Limb (tissue), 2 donors: ENCODE measurements at regions not wholly inside any gene's neighbourhood (a gene's known extent, or its start where the extent isn't known, plus 50 kb on each side); places are given as distances from the start of the nearest gene placed in this dataset.
"Not testable (repeated sequence)": the region's sequence is repeated elsewhere in the genome, so short reads cannot be mapped to it uniquely, and the experiment has no call there.

Source experiments
- DNase-seq, 2 donors: peaks; one replicate each; pipeline ENCODE4 v3.0.0-alpha.2; 2016; ENCODE audit errors: extremely low spot score in 2 of 2

DNA sequence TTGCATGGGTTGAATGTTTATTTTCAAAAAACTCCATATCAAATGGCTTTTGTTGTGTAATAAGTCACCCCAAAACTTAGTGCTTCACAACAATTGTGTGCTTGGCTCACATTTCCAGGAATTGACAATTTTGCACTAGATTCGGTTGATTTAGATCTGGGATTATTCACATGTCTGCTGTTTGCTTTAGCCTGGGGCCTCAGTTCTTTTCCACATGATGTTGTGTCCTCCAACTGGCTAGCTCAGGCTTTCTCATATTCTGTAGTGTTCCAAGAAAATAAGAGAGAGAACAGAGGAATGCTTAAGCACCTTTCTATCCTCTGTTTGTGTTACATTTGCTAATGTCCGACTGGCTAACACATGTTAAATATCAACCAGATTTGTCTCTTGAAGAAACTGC lies 281.5 kb upstream of the ADGRL4 start:
- no peak for DNase-seq

DNA sequence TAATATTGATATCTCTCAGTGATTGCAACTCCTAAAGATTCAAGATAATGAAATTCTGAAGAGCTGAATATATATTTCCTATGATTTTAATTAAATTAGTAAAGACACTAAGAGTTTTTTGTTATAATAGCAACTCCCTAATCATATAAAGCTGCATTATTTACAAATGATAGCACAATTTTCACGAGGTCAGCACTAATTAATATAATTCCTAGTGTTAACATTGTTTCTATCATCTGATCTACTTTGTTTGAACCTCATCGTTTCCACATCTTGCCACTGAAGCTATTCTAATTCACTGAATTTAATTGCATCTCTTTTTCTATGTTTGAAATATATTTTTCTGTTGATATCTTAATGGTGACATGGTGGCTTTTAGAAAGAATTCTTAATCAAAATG lies 279.1 kb upstream of the ADGRL4 start:
- DNase-seq, result no peak

DNA sequence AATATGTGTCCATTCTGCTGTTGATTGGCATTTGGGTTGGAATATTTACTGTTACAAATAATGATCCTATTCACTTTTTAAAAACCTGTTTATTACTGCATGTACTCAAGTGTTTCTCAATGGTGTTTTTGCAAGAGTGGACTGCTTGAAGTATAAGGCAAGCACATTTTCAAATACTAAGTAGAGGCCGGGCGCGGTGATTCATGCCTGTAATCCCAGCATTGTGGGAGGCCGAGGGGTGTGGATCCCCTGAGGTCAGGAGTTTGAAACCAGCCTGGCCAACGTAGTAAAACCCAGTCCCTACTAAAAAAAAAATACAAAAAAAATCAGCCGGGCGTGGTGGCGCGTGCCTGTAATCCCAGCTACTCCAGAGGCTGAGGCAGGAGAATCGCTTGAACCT lies 276.9 kb upstream of the ADGRL4 start:
- no peak for DNase-seq

DNA sequence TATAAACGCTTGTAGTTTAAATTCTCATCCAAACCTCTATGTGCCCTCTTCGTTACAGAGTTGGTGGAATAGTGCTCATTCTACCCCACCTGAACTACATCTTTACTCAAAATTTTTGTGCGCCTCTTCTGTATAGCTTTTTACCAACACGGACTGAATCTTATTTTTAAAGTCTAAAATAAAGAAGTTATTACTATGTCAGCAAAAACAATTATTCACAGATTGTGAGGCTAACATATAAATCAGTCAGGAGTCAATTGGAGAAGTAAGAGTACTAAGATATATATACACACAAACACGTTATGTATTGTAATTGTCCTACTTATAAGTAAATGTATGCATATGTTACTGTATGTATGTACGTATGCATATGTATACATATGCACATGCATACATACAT lies 274.9 kb upstream of the ADGRL4 start:
- no peak for DNase-seq

DNA sequence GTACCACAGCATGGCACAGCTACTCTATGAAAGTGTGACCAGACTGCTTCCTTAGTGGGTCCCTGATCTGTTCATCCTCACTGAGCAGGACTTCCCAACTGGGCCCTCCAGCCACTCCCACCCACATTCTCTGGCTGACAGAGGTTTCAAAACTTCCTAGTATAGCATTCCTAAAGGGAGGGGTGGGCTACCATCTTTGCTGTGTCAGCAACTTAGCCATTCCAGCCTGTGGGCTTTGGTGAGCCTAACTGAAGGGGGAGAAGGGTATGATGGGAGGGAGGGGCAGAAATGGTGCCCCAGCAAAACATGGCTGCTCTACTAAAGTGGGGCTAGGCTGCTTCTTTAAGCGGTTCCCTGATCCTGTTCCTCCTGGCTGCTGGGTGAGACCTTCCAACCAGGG lies 265.2 kb upstream of the ADGRL4 start:
- no peak for DNase-seq

DNA sequence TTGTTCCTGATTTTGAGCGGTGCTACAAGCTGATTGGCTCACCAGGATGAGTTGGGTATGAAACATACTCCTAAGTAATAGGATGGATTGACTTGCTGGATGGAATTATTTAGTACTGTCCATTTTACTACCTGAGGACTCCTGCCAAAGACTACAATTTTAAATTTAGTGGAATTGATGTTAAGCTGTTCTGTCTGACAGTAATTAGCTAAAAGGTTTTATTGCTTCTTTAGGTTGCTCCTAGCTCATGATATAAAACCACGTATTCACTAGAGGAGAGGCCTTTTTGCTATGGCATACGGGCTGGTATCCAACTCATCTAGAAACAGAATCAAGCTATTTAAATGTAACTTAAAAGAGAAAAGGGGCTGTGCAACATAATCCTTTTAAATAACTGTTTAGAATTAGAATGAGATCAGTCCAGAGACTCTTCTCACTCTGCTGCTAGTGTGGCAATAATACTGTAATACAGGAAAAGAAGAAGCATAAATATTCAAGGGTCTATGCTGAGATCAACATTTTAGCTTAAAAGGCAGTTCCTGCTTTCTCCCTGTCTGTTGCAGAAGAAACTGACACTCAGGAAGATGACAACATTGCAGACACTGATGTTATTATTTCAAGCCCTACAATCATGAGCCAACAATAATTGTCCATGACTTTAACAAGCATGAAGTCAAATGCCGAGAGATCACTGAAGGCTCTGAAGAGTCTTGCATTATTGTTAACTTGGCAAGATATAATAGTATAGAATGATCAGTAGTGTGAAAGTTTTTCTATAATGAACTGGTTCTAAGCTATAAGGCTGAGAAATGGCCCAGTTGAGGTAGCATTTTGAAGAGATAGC lies 258.7 kb upstream of the ADGRL4 start:
- no peak for DNase-seq

DNA sequence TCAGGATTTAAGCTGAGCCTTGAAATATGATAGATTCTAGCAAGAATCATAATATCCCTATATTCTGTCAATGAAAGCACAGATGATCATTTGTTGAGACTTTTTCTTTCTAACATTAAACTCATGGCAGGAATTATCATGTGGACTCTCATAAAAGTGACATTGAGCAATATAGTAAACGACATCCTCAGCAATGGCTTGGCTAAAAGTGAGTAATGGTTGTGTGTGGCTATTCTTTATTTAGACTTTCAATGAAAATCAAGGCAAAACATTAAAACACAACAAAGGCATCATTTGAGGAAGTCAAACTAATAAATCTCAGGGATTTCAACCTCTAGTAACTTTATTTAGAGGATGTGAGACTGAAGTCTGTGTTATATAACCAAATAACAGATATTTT lies 257.8 kb upstream of the ADGRL4 start:
- DNase-seq, result no peak

DNA sequence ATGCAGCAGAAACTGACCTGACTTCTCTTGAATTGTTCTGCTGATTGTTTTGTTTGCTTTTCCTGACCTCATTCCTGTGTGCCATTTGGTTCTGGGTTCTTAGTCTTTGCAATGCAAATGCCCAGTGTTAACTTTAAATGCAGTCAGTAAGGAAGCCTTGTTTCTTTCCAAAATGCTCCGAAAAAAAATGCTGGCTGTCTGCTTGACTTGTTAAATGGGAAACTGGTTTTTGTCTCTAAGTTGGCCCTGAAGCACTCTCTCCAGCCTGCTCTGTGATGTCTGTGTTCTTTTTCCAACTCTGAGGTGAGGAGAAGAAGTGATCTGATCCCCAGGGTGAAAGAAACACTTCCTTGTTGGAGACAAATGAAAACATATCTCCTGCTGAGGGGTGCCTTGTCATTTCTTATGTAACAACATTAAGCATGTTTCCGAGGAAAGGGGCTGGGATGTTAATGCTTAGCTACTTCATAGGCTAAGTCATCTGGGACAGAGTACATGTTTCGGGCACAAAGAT lies 256.3 kb upstream of the ADGRL4 start:
- DNase-seq, result no peak

DNA sequence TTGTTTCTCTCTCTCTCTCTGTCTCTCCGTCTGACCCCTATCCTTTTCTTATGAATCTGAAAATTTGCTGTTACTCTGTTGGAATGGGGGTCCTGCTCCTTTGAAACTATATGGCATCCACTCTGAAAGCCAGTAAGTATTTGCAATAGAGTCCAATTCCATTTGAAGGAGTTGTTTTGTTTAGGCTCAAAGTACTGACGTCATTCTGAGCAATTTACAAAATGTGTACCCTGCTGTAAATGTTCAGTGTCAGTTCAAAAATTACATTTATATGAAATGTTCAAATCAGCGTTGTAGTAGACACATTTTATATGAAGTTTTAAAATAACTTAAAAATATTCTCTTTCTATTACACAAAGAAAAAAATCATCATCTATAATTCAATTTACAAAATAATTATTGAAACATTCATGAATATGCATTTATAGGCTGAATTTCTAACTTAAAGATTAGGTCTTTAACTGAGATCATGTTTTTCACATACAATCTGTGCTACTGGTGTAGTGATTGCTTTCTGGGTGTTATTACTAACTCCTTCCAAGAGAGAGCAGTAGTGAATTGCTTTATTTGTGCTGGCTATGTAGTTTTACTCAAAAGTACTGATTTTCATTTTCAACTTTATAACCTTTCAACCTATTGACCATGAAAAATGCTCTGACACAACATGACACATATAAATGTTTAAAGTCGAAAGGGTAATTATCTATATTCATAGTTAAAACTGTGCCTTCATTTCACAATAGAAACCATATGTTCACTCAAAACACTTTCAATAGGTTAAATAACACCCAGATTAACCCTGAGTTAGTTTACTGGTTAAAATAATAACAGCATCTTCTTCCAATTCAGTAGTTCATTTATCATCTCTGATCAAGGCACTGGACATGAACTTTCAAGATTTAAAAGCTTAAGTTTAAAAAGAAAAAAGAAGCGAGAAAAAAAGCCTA lies 253.1 kb upstream of the ADGRL4 start:
- DNase-seq, result peak in 1 of 2 donors; percentile 71

DNA sequence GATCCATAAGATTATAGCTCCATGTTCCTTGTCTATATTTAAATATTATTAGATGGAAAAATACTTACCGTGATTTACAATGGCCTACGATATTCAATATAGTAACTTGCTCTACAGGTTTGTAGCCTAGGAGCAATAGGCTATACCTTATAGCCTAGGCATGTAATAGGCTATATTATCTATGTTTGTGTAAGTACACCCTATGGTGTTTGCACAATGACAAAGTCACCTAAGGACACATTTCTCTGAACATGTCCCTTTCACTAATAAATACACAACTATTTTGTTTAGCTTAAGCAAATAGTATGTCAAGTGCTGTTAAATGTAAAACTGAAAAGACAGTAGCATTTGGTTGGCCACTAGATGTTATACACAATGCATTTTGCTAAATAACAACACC lies 248.9 kb upstream of the ADGRL4 start:
- no peak for DNase-seq

DNA sequence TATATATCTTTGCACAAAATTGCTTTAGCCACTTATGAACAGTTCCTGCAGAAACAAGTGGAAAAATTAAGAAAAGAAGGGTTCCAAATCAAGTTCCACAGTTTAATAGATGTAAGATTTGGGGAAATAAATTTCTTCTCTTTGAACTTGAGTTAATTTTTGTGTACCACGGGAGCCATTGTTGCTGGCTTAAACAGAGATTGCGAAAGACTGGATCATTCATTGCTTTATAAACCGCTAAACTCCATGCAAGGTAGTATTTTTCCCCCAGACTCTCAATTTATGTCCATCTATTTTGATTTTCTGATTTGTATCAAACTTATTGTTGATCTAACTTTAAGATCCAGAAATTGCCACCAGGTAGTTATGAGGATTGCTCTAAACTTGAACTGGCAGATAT lies 246.1 kb upstream of the ADGRL4 start:
- no peak for DNase-seq

DNA sequence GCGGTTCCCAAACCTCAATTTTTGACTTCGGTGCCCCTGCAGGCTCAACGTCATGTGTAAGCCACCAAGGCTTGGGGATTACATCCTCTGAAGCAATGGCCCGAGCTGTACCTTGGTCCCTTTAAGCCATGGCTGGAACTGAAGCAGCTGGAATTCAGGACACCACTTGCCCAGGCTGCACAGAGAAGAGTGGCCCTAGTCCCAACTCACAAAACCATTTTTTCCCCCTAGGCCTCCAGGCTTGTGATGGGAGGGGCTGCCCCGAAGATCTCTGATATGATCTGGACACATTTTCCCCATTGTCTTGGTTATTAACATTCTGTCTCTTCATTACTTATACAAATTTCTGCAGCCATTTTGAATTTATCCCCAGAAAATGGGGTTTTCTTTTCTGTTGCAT lies 233.3 kb upstream of the ADGRL4 start:
- no peak for DNase-seq

DNA sequence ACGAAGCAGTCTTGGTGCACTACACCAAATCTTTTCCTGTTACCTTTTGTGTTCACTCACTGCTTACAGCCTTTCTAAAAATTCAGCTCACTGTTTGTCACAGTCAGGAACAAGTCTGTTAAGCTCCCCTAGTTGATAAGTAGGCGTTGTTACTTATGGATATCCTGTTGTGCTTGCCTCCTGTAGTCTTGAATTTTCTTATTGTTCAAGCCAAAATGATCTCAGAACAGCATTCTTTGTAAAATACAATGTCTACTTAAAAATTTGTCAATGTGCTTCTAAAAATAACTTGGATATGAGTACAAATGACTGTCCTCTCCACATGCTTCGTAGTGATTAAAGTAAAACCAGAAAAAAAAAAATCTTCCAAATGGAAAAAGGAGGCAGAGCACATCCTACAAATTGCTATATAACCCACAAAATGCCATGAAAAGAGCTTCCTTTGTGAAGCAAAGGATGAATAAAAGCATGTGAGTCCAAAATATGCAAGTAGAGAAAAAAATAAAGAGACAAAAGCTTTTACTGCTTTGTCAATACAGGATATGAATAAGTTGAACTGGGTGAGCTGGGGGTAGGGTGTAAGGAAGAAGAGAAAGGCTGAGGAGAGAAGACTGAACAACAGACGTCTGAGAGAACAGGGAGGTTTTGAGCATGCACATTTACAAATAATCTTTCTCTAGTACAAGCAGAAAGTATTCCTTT lies 228.9 kb upstream of the ADGRL4 start:
- no peak for DNase-seq

DNA sequence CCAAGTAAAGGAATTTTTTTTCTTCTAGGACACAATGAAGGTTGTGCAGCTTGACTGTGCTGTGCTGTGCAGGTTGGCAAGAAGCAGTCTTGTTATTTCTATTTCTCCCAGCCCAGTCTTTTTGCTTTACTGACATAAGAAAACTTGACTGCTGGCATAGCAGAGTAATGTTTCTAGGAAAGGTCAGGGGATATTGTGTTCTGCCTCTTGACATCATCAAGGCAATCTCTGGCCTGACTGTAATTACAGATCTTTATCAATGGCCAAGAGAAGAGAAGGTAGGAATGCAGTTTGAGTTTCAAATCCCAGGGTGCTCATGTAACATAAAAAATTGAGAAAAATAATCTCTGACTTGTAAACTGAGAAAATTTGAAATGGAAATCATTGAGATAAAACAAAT lies 226.3 kb upstream of the ADGRL4 start:
- DNase-seq, result no peak

DNA sequence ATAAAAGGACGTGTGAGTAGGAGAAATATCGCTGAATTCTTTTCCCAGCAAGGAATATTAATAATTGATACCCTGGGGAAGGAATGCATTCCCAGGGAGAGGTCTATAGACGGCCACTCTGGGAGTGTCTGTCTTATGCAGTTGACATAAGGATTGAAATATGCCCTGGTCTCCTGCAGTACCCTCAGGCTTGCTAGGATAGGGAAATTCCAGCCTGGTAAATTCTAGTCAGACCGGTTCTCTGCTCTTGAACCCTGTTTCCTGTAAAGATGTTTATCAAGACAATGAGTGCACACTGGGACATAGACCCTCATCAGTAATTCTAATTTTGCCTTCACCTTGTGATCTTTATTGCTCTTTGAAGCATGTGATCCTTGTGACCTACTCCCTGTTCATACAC lies 224.2 kb upstream of the ADGRL4 start:
- DNase-seq, result not testable (repeated sequence)

DNA sequence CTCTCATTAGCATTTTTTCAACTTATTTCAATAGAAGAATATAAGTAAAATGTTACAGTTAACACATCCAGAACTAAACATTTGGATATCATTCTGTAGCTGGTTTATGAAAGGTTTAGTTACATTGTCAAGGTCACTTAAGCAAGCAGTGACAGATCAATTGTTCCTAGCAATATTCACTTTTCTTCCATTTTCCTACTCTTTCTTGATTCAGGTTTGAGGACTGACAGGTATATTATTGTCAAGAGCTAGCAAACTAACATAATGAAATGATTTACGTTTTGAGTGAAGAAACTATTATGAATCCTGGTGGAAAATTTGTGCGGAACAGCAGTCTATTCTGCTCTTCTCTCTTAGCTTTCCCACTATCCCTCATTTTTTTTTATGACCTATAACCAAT lies 220.4 kb upstream of the ADGRL4 start:
- DNase-seq, result no peak

DNA sequence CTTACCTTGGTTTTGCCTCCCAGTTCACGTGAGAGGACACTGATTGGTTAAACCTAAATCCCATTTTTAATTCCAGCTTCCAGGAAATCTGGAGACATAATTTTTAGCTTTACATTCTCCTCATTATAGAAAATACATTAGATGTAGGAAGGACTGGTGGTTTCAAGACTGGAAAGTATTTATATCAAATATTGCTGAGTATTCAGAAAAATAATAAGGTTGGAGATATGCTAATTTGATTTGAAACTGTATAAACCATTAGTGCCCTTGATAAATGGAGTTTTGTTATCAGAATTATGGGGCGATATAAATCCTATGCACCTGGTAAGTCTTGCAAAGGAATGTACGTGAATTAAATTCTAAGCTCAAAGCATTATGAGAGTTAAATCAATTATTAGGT lies 218.0 kb upstream of the ADGRL4 start:
- no peak for DNase-seq

DNA sequence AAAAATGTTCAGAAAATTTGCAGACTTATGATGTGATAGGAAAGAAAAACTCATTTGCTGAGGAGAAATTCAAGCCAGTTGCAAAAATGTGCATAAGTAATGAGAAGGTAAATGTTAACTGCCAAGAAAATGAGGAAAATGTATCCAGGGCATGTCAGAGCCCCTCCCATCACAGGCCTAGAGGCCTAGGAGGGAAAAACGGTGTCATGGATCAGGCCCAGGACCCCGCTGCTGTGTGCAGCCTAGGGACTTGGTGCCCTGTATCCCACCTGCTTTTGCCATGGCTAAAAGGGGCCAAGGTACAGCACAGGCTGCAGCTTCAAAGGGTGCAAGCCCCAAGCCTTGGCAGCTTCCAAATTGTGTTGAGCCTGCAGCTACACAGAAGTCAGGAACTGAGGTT lies 214.0 kb upstream of the ADGRL4 start:
- DNase-seq, result no peak

DNA sequence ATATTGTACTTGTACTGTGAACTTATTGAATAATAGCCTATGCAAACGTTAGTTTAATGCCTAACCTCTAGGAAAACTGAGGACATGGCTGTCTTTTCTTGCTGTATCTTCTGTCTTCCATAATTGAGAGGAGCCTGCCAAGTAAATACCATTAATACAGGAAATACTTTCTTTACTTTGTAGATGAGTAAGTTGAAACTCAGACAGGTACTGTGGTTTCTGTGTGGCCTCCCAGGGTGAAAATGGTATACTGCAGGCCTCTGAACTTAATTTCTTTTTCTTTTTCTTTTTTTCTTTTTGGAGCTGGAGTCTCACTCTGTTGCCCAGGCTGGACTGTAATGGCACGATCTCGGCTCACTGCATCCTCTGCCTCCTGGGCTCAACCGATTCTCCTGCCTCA lies 208.8 kb upstream of the ADGRL4 start:
- no peak for DNase-seq

DNA sequence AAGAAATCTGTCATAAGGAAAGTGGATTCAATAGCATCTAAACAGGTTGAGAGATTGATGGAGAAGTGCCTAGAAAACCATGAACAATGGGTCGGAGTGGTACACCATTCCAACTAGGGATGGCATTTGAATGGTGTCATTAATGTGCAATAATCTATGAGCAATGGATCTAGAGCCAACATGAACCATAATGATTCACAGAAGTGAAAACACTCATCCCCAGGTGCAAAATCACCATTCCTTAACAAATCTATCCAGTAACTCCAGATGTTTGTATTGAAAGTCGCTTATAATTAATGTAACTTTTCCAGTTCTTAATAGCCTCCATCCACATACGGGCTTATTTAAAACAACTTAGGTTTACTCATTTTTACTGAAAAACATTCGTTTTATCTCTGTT lies 201.3 kb upstream of the ADGRL4 start:
- DNase-seq, result no peak

DNA sequence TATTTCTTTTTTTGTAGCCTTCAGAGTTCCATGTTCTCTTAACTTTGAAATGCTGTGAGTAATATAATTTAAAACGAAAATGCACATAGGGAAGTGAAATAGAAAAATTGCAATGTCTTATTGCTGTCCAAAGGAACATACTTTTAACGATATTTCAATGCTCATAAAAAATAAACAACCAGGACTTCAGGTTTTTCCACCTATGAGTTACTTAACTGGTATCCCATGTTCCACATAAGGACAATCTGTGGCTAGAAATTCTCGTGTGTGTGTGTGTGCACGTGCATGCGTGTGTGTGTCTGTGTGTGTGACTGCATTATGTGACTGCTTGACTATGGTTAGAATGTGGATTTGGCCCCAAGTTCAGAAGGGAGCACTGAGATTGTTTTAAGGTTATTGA lies 200.8 kb upstream of the ADGRL4 start:
- DNase-seq, result no peak
